ENCODE measurements at regions not wholly inside any gene's neighbourhood (a gene's known extent, or its start where the extent isn't known, plus 50 kb on each side); places are given as distances from the start of the nearest gene placed in this dataset.

GRCh38 chr4:125498981-125499380, 184.2 kb downstream of the FAT4 start:
- Histone ChIP-seq H3K4me2 (ENCODE audit: low read depth, low read length) (no peak overlapping the region), H3K9me3 (ENCODE audit: low read length) (no peaks in the 10 kb centered on the region), H4K20me1 (ENCODE audit: insufficient read depth, low read length) (no peaks in the 10 kb centered on the region), H3K27me3 (ENCODE audit: control insufficient read depth in 1 of 2, insufficient read depth in 2 of 2, low read length in 2 of 2) (no peaks in the 10 kb centered on the region), H3K36me3 (replicated peaks in 1 of 2; ENCODE audit: control insufficient read depth in 1 of 2, insufficient read depth in 2 of 2, low read length in 2 of 2) (no peaks in the 10 kb centered on the region), H3K4me1 (ENCODE audit: insufficient read depth, low read length) (no peaks in the 10 kb centered on the region), H2AFZ (ENCODE audit: low read length) (no peak overlapping the region), H3K79me2 (ENCODE audit: insufficient read depth, low read length) (no peaks in the 10 kb centered on the region), H3K4me3 (replicated peaks in 1 of 3; ENCODE audit: insufficient read depth in 1 of 3, low read depth in 2 of 3, low read length in 3 of 3) (no peak overlapping the region), H3K27ac (ENCODE audit: extremely low read length, insufficient read depth, low read length) (no peak overlapping the region), H3K9ac (ENCODE audit: insufficient read depth, low read depth, low read length) (no peak overlapping the region)
- ChIA-PET CTCF (ENCODE audit: low intra/inter-chr PET ratio, low total read pairs) (no interaction called here), POLR2A (no interaction called here)
- ATAC-seq (no peak), FAIRE-seq (no peak), DNase-seq (ENCODE audit: low spot score) (no peak)
- intact Hi-C loops (cut with micrococcal nuclease; ENCODE audit: unreplicated experiment) = no loop called here
- WGBS (ENCODE audit: low lambda C conversion rate) = 3% methylated on average over 1 of the region's 1 CpG
- TF ChIP-seq NRL (CRISPR knock-in tag; IDR thresholded peaks at IDR 0.05; ENCODE audit: borderline replicate concordance) (no peak), GPN1 (CRISPR knock-in tag; IDR thresholded peaks at IDR 0.05; ENCODE audit: borderline replicate concordance) (no peak), SATB2 (CRISPR knock-in tag; IDR thresholded peaks at IDR 0.05) (no peak), HOXA9 (CRISPR knock-in tag; IDR thresholded peaks at IDR 0.05; ENCODE audit: borderline replicate concordance) (no peak), MAFK (conservative IDR thresholded peaks at IDR 0.05 in 1 of 2, IDR thresholded peaks at IDR 0.05 in 1 of 2; ENCODE audit: low read length in 2 of 2) (peak; percentile 71 to 87), ZNF430 (CRISPR knock-in tag; IDR thresholded peaks at IDR 0.05) (no peak), GATA4 (IDR thresholded peaks at IDR 0.05; ENCODE audit: borderline replicate concordance, low read depth) (no peak), MTA1 (CRISPR knock-in tag; IDR thresholded peaks at IDR 0.05; ENCODE audit: borderline replicate concordance) (no peak), MAFF (IDR thresholded peaks at IDR 0.05; ENCODE audit: low read depth, low read length) (peak; percentile 77), ZNF367 (CRISPR knock-in tag; IDR thresholded peaks at IDR 0.05; ENCODE audit: borderline replicate concordance) (no peak)
- TF ChIP-seq, protein P1, sequence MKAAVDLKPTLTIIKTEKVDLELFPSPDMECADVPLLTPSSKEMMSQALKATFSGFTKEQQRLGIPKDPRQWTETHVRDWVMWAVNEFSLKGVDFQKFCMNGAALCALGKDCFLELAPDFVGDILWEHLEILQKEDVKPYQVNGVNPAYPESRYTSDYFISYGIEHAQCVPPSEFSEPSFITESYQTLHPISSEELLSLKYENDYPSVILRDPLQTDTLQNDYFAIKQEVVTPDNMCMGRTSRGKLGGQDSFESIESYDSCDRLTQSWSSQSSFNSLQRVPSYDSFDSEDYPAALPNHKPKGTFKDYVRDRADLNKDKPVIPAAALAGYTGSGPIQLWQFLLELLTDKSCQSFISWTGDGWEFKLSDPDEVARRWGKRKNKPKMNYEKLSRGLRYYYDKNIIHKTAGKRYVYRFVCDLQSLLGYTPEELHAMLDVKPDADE (CRISPR knock-in tag; IDR thresholded peaks at IDR 0.05) = no peak
- no TSS peak for BruUV-seq (replicated peaks)
- in situ Hi-C loops (cut with HindIII; ENCODE audit: extremely low pct_ligation_motif_present, low pct_unique_long_range_greater_than_20kb) = no loop called here
